ENCODE measurements at regions not wholly inside any gene's neighbourhood (a gene's known extent, or its start where the extent isn't known, plus 50 kb on each side); places are given as distances from the start of the nearest gene placed in this dataset.

DNA sequence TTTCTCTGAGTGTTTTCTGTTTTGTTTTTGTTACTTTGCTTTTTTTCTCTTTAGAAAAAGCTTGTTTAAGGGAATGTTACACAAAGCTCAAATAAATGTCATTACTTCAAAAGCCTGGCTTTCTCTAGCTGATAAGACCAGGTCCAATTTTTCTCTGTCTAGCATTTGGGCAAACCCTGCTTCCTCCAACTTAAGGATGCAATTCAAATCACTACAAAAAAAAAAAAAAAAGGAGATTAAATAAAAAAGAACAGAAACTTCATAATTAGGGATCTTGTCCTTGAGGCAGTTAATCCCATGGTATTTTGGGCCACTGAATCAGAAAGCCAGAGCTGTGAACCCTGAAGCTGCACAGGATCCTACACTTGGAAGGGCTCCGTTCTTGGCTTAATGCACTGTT lies 480.8 kb upstream of the KIRREL3 start:
- H2BK5ac ChIP-seq (ENCODE audit: low read depth, low read length, poor library complexity, severe bottlenecking) = no peak overlapping the region

More for the DNA sequence above, 480.8 kb upstream of the KIRREL3 start:
- no peak overlapping the region for H3K27ac ChIP-seq (ENCODE audit: insufficient read depth, low read length)
- H3K14ac ChIP-seq (replicated peaks; ENCODE audit: low read depth, low read length) = no peak overlapping the region
- in situ Hi-C loops (cut with MboI; ENCODE audit: low sequenced_read_pairs) = no loop called here
- H3K18ac ChIP-seq (ENCODE audit: low read depth, low read length) = no peak overlapping the region
- H3K36me3 ChIP-seq (ENCODE audit: control insufficient read depth, insufficient read depth, low read length) = no peaks in the 10 kb centered on the region
- H2BK15ac ChIP-seq (ENCODE audit: low read depth, low read length) = no peak overlapping the region
- no peak overlapping the region for H2BK120ac ChIP-seq (ENCODE audit: low read depth, low read length)
- H3K9me3 ChIP-seq (ENCODE audit: control insufficient read depth, insufficient read depth, low read length) = no peaks in the 10 kb centered on the region
- H3K79me1 ChIP-seq (ENCODE audit: low read depth in 1 of 2, low read length in 2 of 2) = no peaks in the 10 kb centered on the region
- no peak overlapping the region for H3K4me3 ChIP-seq (ENCODE audit: insufficient read depth, low read depth, low read length)
- H3K4me2 ChIP-seq (ENCODE audit: low read depth, low read length) = no peak overlapping the region
- H4K5ac ChIP-seq (ENCODE audit: low read depth, low read length) = no peak overlapping the region
- no peaks in the 10 kb centered on the region for H3K9me1 ChIP-seq (ENCODE audit: insufficient read depth, low read length)
- no peaks in the 10 kb centered on the region for H4K20me1 ChIP-seq (ENCODE audit: insufficient read depth, low read length)
- H2BK20ac ChIP-seq (ENCODE audit: low read depth, low read length) = no peak overlapping the region
- dilution Hi-C loops (cut with HindIII; ENCODE audit: low sequenced_read_pairs, unreplicated experiment) = no loop called here
- intact Hi-C loops (cut with micrococcal nuclease) = no loop called here
- no peaks in the 10 kb centered on the region for H3K4me1 ChIP-seq (ENCODE audit: control insufficient read depth, insufficient read depth, low read length)
- H2AFZ ChIP-seq (replicated peaks; ENCODE audit: low read length, poor library complexity) = no peak overlapping the region
- no peak overlapping the region for H4K91ac ChIP-seq (ENCODE audit: insufficient read depth, low read depth, low read length)
- no peak overlapping the region for H2AK5ac ChIP-seq (ENCODE audit: low read depth, low read length)
- POLR2A ChIA-PET (ENCODE audit: unreplicated experiment) = no interaction called here
- CTCF ChIA-PET = interaction anchor here (1.4 to 1.8 kb wide), 2 partner anchors 10 to 12 kb away, joined by 4 to 8 read pairs; no protein-coding TSS in a partner anchor
- no CpG with 5 or more reads among the region's 1 CpG for WGBS, 2 experiments (ENCODE audit: extremely low coverage in 2 of 2, insufficient read length in 1 of 2)
- no peak overlapping the region for H3K9ac ChIP-seq (ENCODE audit: low read depth, low read length)
- no peak overlapping the region for H4K8ac ChIP-seq (ENCODE audit: low read depth in 2 of 2, low read length in 2 of 2)
- TF ChIP-seq CEBPB (IDR thresholded peaks at IDR 0.05; ENCODE audit: low read depth, low read length) (no peak), MXI1 (IDR thresholded peaks at IDR 0.05; ENCODE audit: borderline replicate concordance, low read depth, low read length) (no peak), RCOR1 (IDR thresholded peaks at IDR 0.05; ENCODE audit: insufficient replicate concordance, low read length) (no peak), FOS (IDR thresholded peaks at IDR 0.05; ENCODE audit: low read depth, low read length) (no peak), NFE2L2 (IDR thresholded peaks at IDR 0.05; ENCODE audit: low read depth, low read length) (no peak), MAZ (IDR thresholded peaks at IDR 0.05; ENCODE audit: borderline replicate concordance, low read depth, low read length) (no peak), SMC3 (IDR thresholded peaks at IDR 0.05; ENCODE audit: low read depth, low read length) (no peak), CHD1 (IDR thresholded peaks at IDR 0.05; ENCODE audit: low read depth, low read length) (no peak), RFX5 (IDR thresholded peaks at IDR 0.05; ENCODE audit: low read depth, low read length) (no peak)
- BruUV-seq (replicated peaks) = no TSS peak
- no peaks in the 10 kb centered on the region for H3K27me3 ChIP-seq (ENCODE audit: control insufficient read depth, insufficient read depth, low read length)
- H2AK9ac ChIP-seq (replicated peaks; ENCODE audit: low read depth, low read length, poor library complexity) = no peak overlapping the region
- no peak overlapping the region for H3K23ac ChIP-seq (ENCODE audit: low read depth, low read length)
- H3K4ac ChIP-seq (ENCODE audit: low read depth, low read length) = no peak overlapping the region
- ATAC-seq (ENCODE audit: low read depth) = no peak
- H3K56ac ChIP-seq (ENCODE audit: extremely low read depth, insufficient read depth, low read length) = no peak overlapping the region
- DNase-seq = no peak
